Right lobe of liver (tissue), 6 donors: ENCODE measurements at regions not wholly inside any gene's neighbourhood (a gene's known extent, or its start where the extent isn't known, plus 50 kb on each side); places are given as distances from the start of the nearest gene placed in this dataset.

ENCODE experiments used
- ATAC-seq, 4 donors: fragments of 200-7000 bp; cut with Tn5 transposase; one replicate each; pipeline ENCODE4 v1.9.1; 2020; ENCODE audit warnings: mild to moderate bottlenecking in 4 of 4, moderate library complexity in 4 of 4
- DNase-seq, 3 donors: peaks; one replicate each; pipeline ENCODE4 v3.0.0-alpha.2; 2020
- H3K27ac ChIP-seq, 3 donors: fragments of 200-600 bp; one replicate each; pipeline ENCODE4 v1.8.0; 2022
- H3K27me3 ChIP-seq, 2 donors: fragments of 200-600 bp; one replicate each; pipeline ENCODE4 v1.8.0; 2022
- H3K36me3 ChIP-seq, 4 donors: fragments of 200-600 bp; sonication (generic) in 1 of 4; one replicate each; pipeline versions ENCODE4 v1.5.1 to v1.8.0; 2017 to 2022; ENCODE audit warnings: control low read depth in 1 of 4
- H3K4me1 ChIP-seq, 4 donors: fragments of 200-600 bp; sonication (generic) in 1 of 4; one replicate each; pipeline versions ENCODE4 v1.5.1 to v1.8.0; 2017 to 2022; ENCODE audit warnings: control low read depth in 1 of 4
- H3K4me3 ChIP-seq, 3 donors: fragments of 200-600 bp; one replicate each; pipeline ENCODE4 v1.8.0; 2022
- H3K9me3 ChIP-seq, 4 donors: fragments of 200-600 bp; sonication (generic) in 1 of 4; one replicate each; pipeline versions ENCODE4 v1.5.1 to v1.8.0; 2017 to 2022; ENCODE audit warnings: control low read depth in 1 of 4
- CTCF ChIP-seq, 4 donors: fragments of 200-600 bp in 3 of 4; fragments of 450-650 bp in 1 of 4; IDR thresholded peaks; one replicate each; pipeline versions ENCODE4 v1.5.1 to v1.8.0; 2016 to 2022; ENCODE audit warnings: antibody characterized with exemption in 4 of 4, mild to moderate bottlenecking in 2 of 4
- POLR2A ChIP-seq: fragments of 450-650 bp; IDR thresholded peaks from one replicate; pipeline ENCODE4 v1.6.1; 2017; ENCODE audit warnings: antibody characterized with exemption, mild to moderate bottlenecking
- WGBS: methylation state at CpG from one replicate; pipeline ENCODE4 v1.1.6; 2018; ENCODE audit warnings: low coverage, low lambda C conversion rate; ENCODE audit not compliant: insufficient coverage; ENCODE audit errors: missing lambda C conversion rate; 5-methylcytosine and 5-hydroxymethylcytosine counted together
- intact Hi-C, 2 donors: fragments of 100-400 bp; cut with DNase I; formaldehyde crosslinking; loops; one replicate each; pipeline versions ENCODE4 v1.11.2 to v1.14.1; 2022
- donor health status: DM: no; HTN: yes; CAD: no.
- donor health status: DM: no; HTN: no; CAD: no.
- donor health status: DM: no; HTN: no; CAD: no.
- donor health status: DM: no; HTN: yes; CAD: no.
- donor health status: DM: no; HTN: yes; CAD: no.

DNA sequence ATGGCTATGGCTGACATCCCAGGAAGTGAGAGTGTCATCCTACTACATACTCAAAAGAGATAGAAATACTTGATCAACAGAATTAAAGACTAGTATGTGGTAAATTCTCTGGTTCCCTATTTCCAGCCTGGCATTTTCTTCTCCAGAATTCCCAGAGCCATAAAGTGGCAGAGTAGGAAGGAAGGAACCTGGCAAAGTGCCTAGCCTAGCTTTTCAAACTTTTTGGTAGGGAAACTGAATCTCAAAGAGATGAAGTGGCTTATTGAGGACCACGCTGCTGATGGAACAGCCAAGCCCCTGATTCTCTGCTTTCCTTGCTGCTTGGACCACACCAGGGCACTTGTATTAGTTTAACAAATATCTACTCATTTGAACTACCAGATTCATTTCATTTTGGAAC lies 312.4 kb upstream of the RORA start:
- TF ChIP-seq POLR2A (no peak), CTCF (IDR thresholded peaks at IDR 0.05) (no peak)
- no peak overlapping the region for H3K4me3 ChIP-seq
- no peaks in the 10 kb centered on the region for H3K27me3 ChIP-seq
- intact Hi-C loops = no loop called here
- WGBS = 89% methylated on average over 1 of the region's 1 CpG
- no peaks in the 10 kb centered on the region for H3K4me1 ChIP-seq
- DNase-seq = no peak
- no peaks in the 10 kb centered on the region for H3K9me3 ChIP-seq
- H3K36me3 ChIP-seq = no peaks in the 10 kb centered on the region
- no peak for ATAC-seq
- H3K27ac ChIP-seq = no peak overlapping the region

GRCh38 chr15:61537337-61537736 lies 308.2 kb upstream of the RORA start:
- TF ChIP-seq POLR2A (no peak), CTCF (IDR thresholded peaks at IDR 0.05) (no peak)
- no peak for DNase-seq

DNA sequence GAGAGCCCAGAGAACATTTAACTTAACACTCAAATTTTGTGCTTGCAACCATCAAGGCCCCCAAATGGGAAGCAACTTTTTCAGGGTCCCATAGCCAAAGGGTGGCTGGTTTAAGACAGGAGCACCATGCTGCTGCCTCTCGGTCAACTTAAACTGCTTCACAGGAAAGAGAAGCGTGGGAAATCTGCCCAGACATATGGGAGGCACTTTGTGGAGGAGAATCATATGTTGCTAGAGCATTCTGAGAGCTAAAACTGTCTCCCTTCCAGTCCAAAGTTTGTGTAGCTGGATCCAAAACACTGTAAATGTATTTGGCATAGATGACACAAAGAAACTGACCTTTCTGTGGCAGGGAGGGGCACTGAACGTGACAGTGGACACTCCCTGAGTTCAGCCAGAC lies 305.9 kb upstream of the RORA start:
- Histone ChIP-seq H3K36me3 (no peaks in the 10 kb centered on the region), H3K27ac (no peak overlapping the region), H3K4me3 (no peak overlapping the region), H3K9me3 (no peaks in the 10 kb centered on the region), H3K4me1 (no peaks in the 10 kb centered on the region), H3K27me3 (no peaks in the 10 kb centered on the region)
- intact Hi-C loops = no loop called here
- 48% methylated on average over 2 of the region's 3 CpGs for WGBS
- DNase-seq = no peak
- TF ChIP-seq POLR2A = no peak
- no peak for TF ChIP-seq CTCF (IDR thresholded peaks at IDR 0.05)
- ATAC-seq = no peak

More at GRCh38 chr15:61537337-61537736, 308.2 kb upstream of the RORA start:
- no peak for ATAC-seq
- no peaks in the 10 kb centered on the region for H3K27me3 ChIP-seq
- no peak overlapping the region for H3K4me3 ChIP-seq
- no peaks in the 10 kb centered on the region for H3K36me3 ChIP-seq
- H3K4me1 ChIP-seq = no peaks in the 10 kb centered on the region
- no peaks in the 10 kb centered on the region for H3K9me3 ChIP-seq
- intact Hi-C loops = no loop called here
- WGBS = 80% methylated on average over 2 of the region's 3 CpGs
- H3K27ac ChIP-seq = no peak overlapping the region

GRCh38 chr15:61530769-61531168 lies 301.7 kb upstream of the RORA start:
- 71% methylated on average over 1 of the region's 2 CpGs for WGBS
- peak in 1 of 4 donors; percentile 38 for ATAC-seq
- TF ChIP-seq CTCF (IDR thresholded peaks at IDR 0.05) (no peak), POLR2A (no peak)
- no peak for DNase-seq
- no peaks in the 10 kb centered on the region for H3K4me1 ChIP-seq
- H3K36me3 ChIP-seq = no peaks in the 10 kb centered on the region
- intact Hi-C loops = no loop called here
- no peak overlapping the region for H3K27ac ChIP-seq
- H3K9me3 ChIP-seq = no peaks in the 10 kb centered on the region
- H3K4me3 ChIP-seq = no peak overlapping the region
- H3K27me3 ChIP-seq = no peaks in the 10 kb centered on the region

DNA sequence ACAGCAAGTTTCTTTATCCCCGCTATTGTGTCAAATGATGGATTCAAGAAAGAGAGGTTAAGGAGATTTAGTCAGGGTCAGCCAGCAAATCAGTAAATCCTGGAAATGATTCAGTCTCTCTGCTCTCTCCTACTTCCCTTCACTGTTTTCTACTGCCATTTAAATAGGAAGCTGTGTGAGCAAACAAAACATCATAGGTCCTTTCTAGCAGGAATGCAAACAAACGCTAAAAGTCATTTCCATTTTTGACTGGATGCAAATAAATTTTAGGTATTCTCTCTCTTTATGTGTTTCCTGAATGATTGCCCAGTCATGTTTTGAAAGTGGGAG lies 299.4 kb upstream of the RORA start:
- DNase-seq (no peak), ATAC-seq (peak in 3 of 4 donors; percentile 11 to 78 (median 60))
- Histone ChIP-seq H3K27me3 (no peaks in the 10 kb centered on the region), H3K4me1 (no peaks in the 10 kb centered on the region), H3K27ac (no peak overlapping the region), H3K36me3 (no peaks in the 10 kb centered on the region), H3K4me3 (no peak overlapping the region), H3K9me3 (no peaks in the 10 kb centered on the region)
- intact Hi-C loops = no loop called here
- WGBS = 53% methylated on average over 2 of the region's 2 CpGs
- TF ChIP-seq POLR2A = no peak
- TF ChIP-seq CTCF (IDR thresholded peaks at IDR 0.05) = no peak
